Epithelial cell of proximal tubule (primary cell): ENCODE measurements at regions not wholly inside any gene's neighbourhood (a gene's known extent, or its start where the extent isn't known, plus 50 kb on each side); places are given as distances from the start of the nearest gene placed in this dataset.

Experiments
- DNase-seq: peaks from one replicate; pipeline ENCODE4 v3.0.0-alpha.2; 2011; ENCODE audit warnings: low read depth
- H3K4me3 ChIP-seq: 2 replicates; pipeline ENCODE4 v1.5.1; 2011; ENCODE audit warnings: low read depth, mild to moderate bottlenecking, low read length
- TF ChIP-seq, protein P1 (sequence below): conservative IDR thresholded peaks from 2 replicates; pipeline ENCODE4 v1.5.1; 2012; ENCODE audit warnings: low read depth, mild to moderate bottlenecking, low read length

DNA sequence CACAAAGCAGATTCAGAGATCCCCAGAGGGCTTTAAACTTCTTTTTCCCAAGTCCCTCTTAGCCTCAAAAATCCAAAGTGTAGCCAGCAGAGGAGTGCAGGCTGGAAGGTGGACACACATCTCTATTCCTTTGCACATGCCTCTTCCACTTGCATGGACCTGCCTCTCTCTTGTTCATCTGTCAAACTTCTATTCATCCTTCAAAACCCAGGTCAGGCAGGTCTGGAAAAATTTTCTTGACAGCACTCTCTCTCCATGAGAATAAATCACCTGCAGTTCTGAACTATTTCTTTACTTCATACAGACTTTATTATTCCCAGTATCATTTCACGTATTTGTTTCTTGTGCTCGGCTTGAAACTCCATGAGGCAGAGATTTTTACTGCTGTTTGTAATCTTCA is 127.5 kb downstream of the SS18 start:
- no peak for DNase-seq
- no peak overlapping the region for H3K4me3 ChIP-seq
- TF ChIP-seq, protein P1, sequence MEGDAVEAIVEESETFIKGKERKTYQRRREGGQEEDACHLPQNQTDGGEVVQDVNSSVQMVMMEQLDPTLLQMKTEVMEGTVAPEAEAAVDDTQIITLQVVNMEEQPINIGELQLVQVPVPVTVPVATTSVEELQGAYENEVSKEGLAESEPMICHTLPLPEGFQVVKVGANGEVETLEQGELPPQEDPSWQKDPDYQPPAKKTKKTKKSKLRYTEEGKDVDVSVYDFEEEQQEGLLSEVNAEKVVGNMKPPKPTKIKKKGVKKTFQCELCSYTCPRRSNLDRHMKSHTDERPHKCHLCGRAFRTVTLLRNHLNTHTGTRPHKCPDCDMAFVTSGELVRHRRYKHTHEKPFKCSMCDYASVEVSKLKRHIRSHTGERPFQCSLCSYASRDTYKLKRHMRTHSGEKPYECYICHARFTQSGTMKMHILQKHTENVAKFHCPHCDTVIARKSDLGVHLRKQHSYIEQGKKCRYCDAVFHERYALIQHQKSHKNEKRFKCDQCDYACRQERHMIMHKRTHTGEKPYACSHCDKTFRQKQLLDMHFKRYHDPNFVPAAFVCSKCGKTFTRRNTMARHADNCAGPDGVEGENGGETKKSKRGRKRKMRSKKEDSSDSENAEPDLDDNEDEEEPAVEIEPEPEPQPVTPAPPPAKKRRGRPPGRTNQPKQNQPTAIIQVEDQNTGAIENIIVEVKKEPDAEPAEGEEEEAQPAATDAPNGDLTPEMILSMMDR: no peak

DNA sequence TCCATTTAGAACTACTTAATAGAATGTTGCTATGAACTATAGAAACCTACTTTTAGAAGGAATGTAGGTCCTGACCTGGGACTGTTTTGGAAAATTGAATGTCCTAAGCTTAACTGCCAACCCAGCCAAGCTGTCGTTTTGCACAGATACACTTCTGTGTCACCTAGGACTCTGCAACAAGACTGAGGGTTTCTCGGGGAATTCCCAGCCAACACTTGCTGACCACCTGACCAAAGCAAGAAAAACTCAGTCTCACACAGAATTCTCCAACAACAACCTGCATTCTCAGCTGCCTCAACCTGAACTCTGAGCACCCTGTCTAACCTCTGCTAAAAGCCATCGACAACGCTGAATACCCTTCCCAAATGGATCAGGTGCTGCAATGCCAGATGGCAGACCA is 128.2 kb downstream of the SS18 start:
- no peak overlapping the region for H3K4me3 ChIP-seq
- TF ChIP-seq, protein P1: no peak
- no peak for DNase-seq

DNA sequence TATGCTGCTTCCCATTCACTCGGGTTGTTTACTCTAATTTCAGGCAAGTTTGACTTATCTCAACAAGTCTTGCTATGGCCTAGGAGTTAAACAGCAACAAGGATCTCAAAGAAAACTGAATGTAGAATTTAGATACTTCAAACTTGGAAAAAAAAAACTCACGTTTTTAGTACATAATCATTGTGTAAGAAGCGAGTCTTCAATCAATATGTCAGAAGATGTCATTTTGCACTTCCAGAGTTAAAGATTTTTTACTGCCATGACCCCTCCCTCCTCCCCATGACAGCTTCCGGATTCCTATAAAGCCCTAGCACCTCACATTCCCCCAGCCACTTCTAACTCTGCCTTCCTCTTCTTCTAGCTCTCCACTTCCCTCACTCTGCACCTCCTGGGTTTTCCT is 133.4 kb downstream of the SS18 start:
- H3K4me3 ChIP-seq: no peak overlapping the region

DNA sequence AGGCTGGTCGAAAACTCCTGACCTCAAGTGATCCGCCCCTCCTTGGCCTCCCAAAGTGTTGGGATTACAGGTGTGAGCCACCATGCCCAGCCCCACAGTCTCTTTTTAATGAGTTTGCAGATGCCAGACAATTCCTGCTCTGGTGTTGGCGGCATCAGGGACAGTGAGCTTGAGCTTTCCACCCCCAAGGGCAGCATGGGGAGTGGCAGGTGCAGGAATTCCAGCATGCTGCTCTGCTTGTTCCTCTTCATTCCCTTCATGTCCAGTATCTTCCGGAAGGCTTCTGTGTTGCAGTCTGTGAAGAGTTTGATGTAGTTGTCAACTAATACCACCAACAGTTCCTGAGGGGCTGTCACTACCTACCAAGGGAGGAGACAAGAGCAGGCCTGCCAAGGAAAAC is 137.3 kb downstream of the SS18 start:
- TF ChIP-seq, protein P1: no peak
- no peak for DNase-seq
- H3K4me3 ChIP-seq: no peak overlapping the region

More for the DNA sequence above, 133.4 kb downstream of the SS18 start:
- DNase-seq: no peak
- TF ChIP-seq, protein P1: no peak

DNA sequence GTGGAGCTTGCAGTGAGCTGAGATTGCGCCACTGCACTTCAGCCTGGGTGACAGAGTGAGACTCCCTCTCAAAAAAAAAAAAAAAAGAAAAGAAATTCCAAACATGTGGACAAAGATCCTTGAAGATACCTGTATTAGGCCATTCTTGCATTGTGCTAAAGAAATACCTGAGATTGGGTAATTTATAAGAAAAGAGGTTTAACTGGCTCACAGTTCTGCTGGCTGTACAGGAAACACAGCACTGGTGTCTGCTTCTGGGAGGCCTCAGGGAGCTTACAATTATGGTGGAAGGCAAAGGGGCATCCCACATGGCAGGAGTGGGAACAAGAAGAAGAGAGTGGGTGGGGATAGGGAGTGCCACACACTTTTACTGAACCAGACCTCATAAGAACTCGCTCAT is 140.1 kb downstream of the SS18 start:
- no peak overlapping the region for H3K4me3 ChIP-seq
- TF ChIP-seq, protein P1: no peak
- no peak for DNase-seq

DNA sequence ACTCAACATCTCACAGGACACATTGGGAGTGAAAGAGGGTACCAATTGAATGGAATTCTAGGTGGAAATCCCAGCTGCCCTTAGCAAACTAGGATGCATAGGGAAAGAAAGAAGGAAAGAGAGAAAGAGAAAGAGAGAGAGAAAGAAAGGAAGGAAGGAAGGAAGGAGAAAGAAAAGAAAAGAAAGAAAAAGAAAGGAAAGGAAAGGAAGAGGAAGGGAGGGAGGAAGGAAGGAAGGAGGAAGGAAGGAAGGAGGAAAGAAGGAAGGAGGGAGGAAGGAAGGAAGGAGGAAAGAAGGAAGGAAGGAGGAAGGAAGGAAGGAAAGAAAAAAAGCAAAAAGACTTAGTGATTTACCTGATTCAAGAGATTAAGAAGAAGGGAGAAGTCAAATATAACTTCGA is 143.9 kb downstream of the SS18 start:
- H3K4me3 ChIP-seq: no peak overlapping the region
- DNase-seq: no peak
- TF ChIP-seq, protein P1: no peak

DNA sequence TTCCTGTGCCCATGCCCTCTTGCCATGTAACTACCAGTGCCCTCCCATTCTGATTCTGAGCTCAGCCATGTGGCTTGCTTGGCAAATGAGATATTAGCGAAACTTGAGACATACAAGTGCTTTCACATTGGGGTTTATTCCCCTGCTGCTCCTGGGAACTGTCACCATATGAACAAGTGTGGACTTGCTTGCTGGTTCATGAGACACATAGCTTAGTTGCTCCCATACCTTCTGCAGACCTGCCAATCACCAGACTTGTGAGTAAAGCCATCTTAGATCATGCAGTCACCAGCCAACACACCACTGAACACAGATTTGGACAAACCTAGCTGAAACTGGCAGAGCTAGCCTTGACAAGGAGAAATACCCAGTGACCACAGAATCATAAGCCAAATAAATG is 155.1 kb downstream of the SS18 start:
- no peak overlapping the region for H3K4me3 ChIP-seq
- TF ChIP-seq, protein P1: no peak
- no peak for DNase-seq
